SU-DHL-6 (cell line): ENCODE measurements at regions not wholly inside any gene's neighbourhood (a gene's known extent, or its start where the extent isn't known, plus 50 kb on each side); places are given as distances from the start of the nearest gene placed in this dataset.

Experiments
- H2AFZ ChIP-seq: fragments of 200-600 bp; sonication (generic); 2 replicates; pipeline ENCODE4 v1.6.1; 2014; ENCODE audit warnings: low read depth, mild to moderate bottlenecking, moderate library complexity, mixed read lengths, antibody characterized with exemption, low read length; ENCODE audit not compliant: severe bottlenecking
- H3F3A ChIP-seq: fragments of 200-600 bp; shearing (Covaris generic); 2 replicates; pipeline ENCODE4 v1.6.0; 2016; ENCODE audit warnings: antibody characterized with exemption, mild to moderate bottlenecking; ENCODE audit not compliant: insufficient read depth
- H3K27ac ChIP-seq: fragments of 200-600 bp; sonication (generic); 2 replicates; pipeline ENCODE4 v1.5.1; 2016; ENCODE audit warnings: low read depth, mild to moderate bottlenecking, low read length, moderate library complexity, mixed read lengths
- H3K27me3 ChIP-seq: fragments of 200-600 bp; sonication (generic), shearing (Covaris generic); 2 replicates; pipeline ENCODE4 v1.6.0; 2014; ENCODE audit warnings: mild to moderate bottlenecking, low read length
- H3K36me3 ChIP-seq: fragments of 200-600 bp; sonication (generic); 2 replicates; pipeline ENCODE4 v1.6.1; 2014; ENCODE audit warnings: mild to moderate bottlenecking, low read length, mixed read lengths
- H3K4me2 ChIP-seq: fragments of 300-600, 200-600 bp; shearing (Covaris generic), sonication (generic); 2 replicates; pipeline ENCODE4 v1.6.0; 2014; ENCODE audit warnings: low read length, low read depth, mild to moderate bottlenecking; ENCODE audit not compliant: poor library complexity, severe bottlenecking
- H3K4me3 ChIP-seq: fragments of 200-600 bp; sonication (generic); 2 replicates; pipeline ENCODE4 v1.5.1; 2014; ENCODE audit warnings: antibody characterized with exemption, low read length, mild to moderate bottlenecking, mixed read lengths; ENCODE audit not compliant: insufficient read depth, poor library complexity, severe bottlenecking
- H3K79me2 ChIP-seq: fragments of 200-600 bp; sonication (generic); 2 replicates; pipeline ENCODE4 v1.6.1; 2014; ENCODE audit warnings: mild to moderate bottlenecking, low read length, moderate library complexity; ENCODE audit not compliant: insufficient read depth
- H3K9ac ChIP-seq: fragments of 200-600 bp; sonication (generic); 2 replicates; pipeline ENCODE4 v1.7.0; 2014; ENCODE audit warnings: mild to moderate bottlenecking, low read length
- H3K9me2 ChIP-seq: fragments of 200-600 bp; sonication (generic); replicated peaks from 2 replicates; pipeline ENCODE4 v1.6.1; 2014; ENCODE audit warnings: low read length; ENCODE audit not compliant: insufficient read depth
- H3K9me3 ChIP-seq: fragments of 200-600 bp; sonication (generic); 2 replicates; pipeline ENCODE4 v1.6.1; 2014; ENCODE audit warnings: low read length, mixed read lengths; ENCODE audit not compliant: insufficient read depth
- H4K20me1 ChIP-seq: fragments of 200-600 bp; sonication (generic); 2 replicates; pipeline ENCODE4 v1.6.1; 2014; ENCODE audit warnings: low read depth, mild to moderate bottlenecking, antibody characterized with exemption, low read length, moderate library complexity, mixed read lengths
- CTCF ChIP-seq: fragments of 200-600 bp; sonication (generic); IDR thresholded peaks from one replicate; pipeline ENCODE4 v1.5.1; 2017; ENCODE audit warnings: antibody characterized with exemption, mild to moderate bottlenecking, low read length, moderate library complexity; ENCODE audit not compliant: insufficient read depth, poor library complexity, severe bottlenecking
- EZH2phosphoT487 ChIP-seq: fragments of 200-600 bp; sonication (generic), shearing (Covaris generic); conservative IDR thresholded peaks from 2 replicates; pipeline ENCODE4 v1.6.1; 2018; ENCODE audit warnings: mild to moderate bottlenecking, antibody characterized with exemption, low read length, moderate library complexity, mixed read lengths

GRCh38 chr2:40512256-40512655 is 60.4 kb upstream of the SLC8A1 start:
- no peaks in the 10 kb centered on the region for H3F3A ChIP-seq
- H3K9me2 ChIP-seq = no peaks in the 10 kb centered on the region
- no peak overlapping the region for H3K4me2 ChIP-seq
- no peak overlapping the region for H3K9ac ChIP-seq
- H2AFZ ChIP-seq = no peak overlapping the region
- H3K4me3 ChIP-seq = no peak overlapping the region
- TF ChIP-seq EZH2phosphoT487 (no peak), CTCF (no peak)
- no peaks in the 10 kb centered on the region for H3K9me3 ChIP-seq
- no peaks in the 10 kb centered on the region for H3K79me2 ChIP-seq
- H3K27ac ChIP-seq = no peak overlapping the region
- H4K20me1 ChIP-seq = no peaks in the 10 kb centered on the region
- H3K27me3 ChIP-seq = no peaks in the 10 kb centered on the region
- H3K36me3 ChIP-seq = no peaks in the 10 kb centered on the region

GRCh38 chr2:40513201-40513600 is 61.3 kb upstream of the SLC8A1 start:
- H3K4me2 ChIP-seq = no peak overlapping the region
- H3K9ac ChIP-seq = no peak overlapping the region
- no peaks in the 10 kb centered on the region for H3K36me3 ChIP-seq
- no peaks in the 10 kb centered on the region for H3K79me2 ChIP-seq
- H3F3A ChIP-seq = no peaks in the 10 kb centered on the region
- no peaks in the 10 kb centered on the region for H4K20me1 ChIP-seq
- no peaks in the 10 kb centered on the region for H3K9me2 ChIP-seq
- no peak for TF ChIP-seq EZH2phosphoT487
- TF ChIP-seq CTCF = no peak
- H3K27ac ChIP-seq = no peak overlapping the region
- no peaks in the 10 kb centered on the region for H3K9me3 ChIP-seq
- no peak overlapping the region for H2AFZ ChIP-seq
- H3K4me3 ChIP-seq = no peak overlapping the region
- no peaks in the 10 kb centered on the region for H3K27me3 ChIP-seq

- no peaks in the 10 kb centered on the region for H3F3A ChIP-seq
- TF ChIP-seq CTCF = no peak
- no peak for TF ChIP-seq EZH2phosphoT487
- no peaks in the 10 kb centered on the region for H3K9me3 ChIP-seq
- no peaks in the 10 kb centered on the region for H3K27me3 ChIP-seq
- no peak overlapping the region for H3K4me3 ChIP-seq
- H3K9me2 ChIP-seq = no peaks in the 10 kb centered on the region
- H3K9ac ChIP-seq = no peak overlapping the region
- H3K79me2 ChIP-seq = no peaks in the 10 kb centered on the region
- H4K20me1 ChIP-seq = no peaks in the 10 kb centered on the region
- no peaks in the 10 kb centered on the region for H3K36me3 ChIP-seq
- no peak overlapping the region for H3K4me2 ChIP-seq
- no peak overlapping the region for H3K27ac ChIP-seq
- no peak overlapping the region for H2AFZ ChIP-seq
Observed at GRCh38 chr2:40516604-40517003, 64.7 kb upstream of the SLC8A1 start.

DNA sequence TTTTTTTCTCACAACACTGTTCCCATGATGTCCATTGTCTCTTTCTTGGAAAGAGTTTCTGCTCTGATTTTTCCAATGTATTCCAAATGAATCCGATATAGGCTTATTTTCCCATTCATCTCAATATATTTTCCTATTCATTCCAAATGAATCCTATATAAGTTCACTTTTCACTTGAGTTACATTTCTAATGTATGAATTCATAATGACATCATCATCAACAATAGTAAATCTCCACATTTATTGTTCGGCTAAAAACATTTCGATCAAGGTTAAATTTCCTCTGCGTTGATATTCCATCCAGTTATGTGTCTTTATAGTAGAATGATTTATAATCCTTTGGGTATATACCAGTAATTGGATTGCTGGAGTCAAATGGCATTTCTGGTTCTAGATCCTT is 76.7 kb upstream of the SLC8A1 start:
- Histone ChIP-seq H3K36me3 (no peaks in the 10 kb centered on the region), H3K4me2 (no peak overlapping the region), H3K9me3 (no peaks in the 10 kb centered on the region), H3K9me2 (no peaks in the 10 kb centered on the region), H3K4me3 (no peak overlapping the region), H3K79me2 (no peaks in the 10 kb centered on the region), H3K27ac (no peak overlapping the region), H4K20me1 (no peaks in the 10 kb centered on the region), H2AFZ (no peak overlapping the region), H3K27me3 (no peaks in the 10 kb centered on the region), H3K9ac (no peak overlapping the region), H3F3A (no peaks in the 10 kb centered on the region)
- TF ChIP-seq EZH2phosphoT487 = no peak
- TF ChIP-seq CTCF = no peak
